ENCODE measurements at regions not wholly inside any gene's neighbourhood (a gene's known extent, or its start where the extent isn't known, plus 50 kb on each side); places are given as distances from the start of the nearest gene placed in this dataset.

DNA sequence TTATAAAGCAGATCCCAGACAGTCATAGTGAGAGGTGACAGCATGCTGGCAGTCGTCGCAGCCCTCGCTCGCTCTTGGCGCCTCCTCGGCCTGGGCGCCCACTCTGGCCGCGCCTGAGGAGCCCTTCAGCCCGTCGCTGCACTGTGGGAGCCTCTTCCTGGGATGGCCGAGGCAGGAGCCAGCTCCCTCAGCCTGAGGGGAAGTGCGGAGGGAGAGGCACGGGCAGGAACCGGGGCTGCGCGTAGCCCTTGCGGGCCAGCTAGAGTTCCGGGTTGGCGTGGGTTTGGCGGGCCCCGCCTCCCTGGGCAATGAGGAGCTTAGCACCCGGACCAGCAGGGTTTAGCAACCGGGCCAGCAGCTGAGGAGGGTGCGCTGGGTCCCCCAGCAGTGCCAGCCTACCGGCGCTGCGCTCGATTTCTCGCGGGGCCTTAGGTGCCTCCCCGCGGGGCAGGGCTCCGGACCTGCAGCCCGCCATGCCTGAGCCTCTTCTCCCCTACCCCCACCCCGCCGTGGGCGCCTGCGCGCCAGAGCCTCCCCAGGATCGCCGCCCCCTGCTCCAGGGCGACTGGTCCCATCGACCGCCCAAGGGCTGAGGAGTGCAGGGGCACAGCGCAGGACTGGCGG, 451.2 kb upstream of the DCN start:
- no peak overlapping the region for H3K4me3 ChIP-seq (ENCODE audit: low read length)
- H3K27me3 ChIP-seq (ENCODE audit: control insufficient read depth, insufficient read depth, low read length): no peaks in the 10 kb centered on the region
- H3K9me3 ChIP-seq (ENCODE audit: control insufficient read depth, low read depth, low read length): no peaks in the 10 kb centered on the region
- H3K4me1 ChIP-seq (ENCODE audit: control insufficient read depth, low read depth, low read length): no peaks in the 10 kb centered on the region
- no peak overlapping the region for H3K27ac ChIP-seq (ENCODE audit: low read length)
- no peaks in the 10 kb centered on the region for H3K36me3 ChIP-seq (ENCODE audit: control insufficient read depth, low read depth, low read length)
- H3K9ac ChIP-seq (ENCODE audit: low read length): no peak overlapping the region

DNA sequence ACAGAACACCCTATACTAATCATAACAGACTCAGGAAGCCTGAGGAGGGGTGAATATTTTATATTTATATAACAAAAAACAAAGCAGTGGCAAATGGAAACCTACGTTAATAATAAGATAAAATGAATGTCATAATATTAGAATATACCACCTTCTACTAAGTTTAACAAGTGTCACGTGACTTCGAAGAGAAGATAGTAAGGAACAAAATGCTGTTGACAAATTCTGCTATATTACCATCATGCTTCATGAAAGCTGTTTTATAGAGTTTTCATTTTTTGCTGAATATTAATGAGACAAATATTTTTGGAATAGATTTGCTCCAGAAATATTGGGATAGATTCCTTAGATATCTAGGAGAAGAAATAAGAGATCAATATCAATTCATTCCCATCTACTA, 450.6 kb upstream of the DCN start:
- Histone ChIP-seq H3K4me3 (ENCODE audit: low read length) (no peak overlapping the region), H3K27me3 (ENCODE audit: control insufficient read depth, insufficient read depth, low read length) (no peaks in the 10 kb centered on the region), H3K27ac (ENCODE audit: low read length) (no peak overlapping the region), H3K4me1 (ENCODE audit: control insufficient read depth, low read depth, low read length) (no peaks in the 10 kb centered on the region), H3K9ac (ENCODE audit: low read length) (no peak overlapping the region), H3K9me3 (ENCODE audit: control insufficient read depth, low read depth, low read length) (no peaks in the 10 kb centered on the region), H3K36me3 (ENCODE audit: control insufficient read depth, low read depth, low read length) (no peaks in the 10 kb centered on the region)

DNA sequence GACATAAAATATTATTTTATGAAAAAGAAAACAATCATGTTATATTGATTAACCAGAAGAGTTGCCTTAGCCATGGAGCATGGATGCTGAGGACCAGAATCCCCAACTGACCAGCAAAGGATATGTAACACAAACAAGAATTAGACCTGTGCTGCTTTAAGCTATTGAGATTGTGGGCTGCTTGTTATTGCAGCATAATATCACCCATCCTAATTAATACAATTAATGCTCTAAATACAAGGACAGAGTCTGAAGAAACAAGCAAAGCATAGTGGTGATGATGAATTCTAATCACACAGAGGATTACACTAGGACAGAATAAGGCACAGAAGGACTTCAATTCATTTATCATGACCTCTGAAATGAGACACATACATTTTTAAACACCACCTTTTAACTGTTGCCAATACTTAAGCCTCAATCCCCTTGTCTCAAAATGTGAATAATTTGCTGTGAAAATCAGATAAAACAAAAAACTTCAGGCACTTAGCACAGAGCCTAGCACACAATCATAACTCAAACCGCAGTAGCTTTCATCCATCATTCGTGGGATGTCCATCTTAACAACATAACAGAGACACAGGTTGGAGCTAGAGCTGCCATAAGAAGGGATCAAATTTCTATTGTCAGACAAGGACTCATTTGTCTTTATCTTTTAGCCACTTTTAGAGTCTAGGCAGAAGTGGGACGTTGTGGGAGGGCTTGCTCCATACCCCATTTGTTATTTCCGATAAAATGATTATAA, 449.6 kb upstream of the DCN start:
- no peaks in the 10 kb centered on the region for H3K9me3 ChIP-seq (ENCODE audit: control insufficient read depth, low read depth, low read length)
- no peaks in the 10 kb centered on the region for H3K36me3 ChIP-seq (ENCODE audit: control insufficient read depth, low read depth, low read length)
- H3K27me3 ChIP-seq (ENCODE audit: control insufficient read depth, insufficient read depth, low read length): no peaks in the 10 kb centered on the region
- H3K4me3 ChIP-seq (ENCODE audit: low read length): no peak overlapping the region
- no peaks in the 10 kb centered on the region for H3K4me1 ChIP-seq (ENCODE audit: control insufficient read depth, low read depth, low read length)
- no peak overlapping the region for H3K27ac ChIP-seq (ENCODE audit: low read length)
- no peak overlapping the region for H3K9ac ChIP-seq (ENCODE audit: low read length)

DNA sequence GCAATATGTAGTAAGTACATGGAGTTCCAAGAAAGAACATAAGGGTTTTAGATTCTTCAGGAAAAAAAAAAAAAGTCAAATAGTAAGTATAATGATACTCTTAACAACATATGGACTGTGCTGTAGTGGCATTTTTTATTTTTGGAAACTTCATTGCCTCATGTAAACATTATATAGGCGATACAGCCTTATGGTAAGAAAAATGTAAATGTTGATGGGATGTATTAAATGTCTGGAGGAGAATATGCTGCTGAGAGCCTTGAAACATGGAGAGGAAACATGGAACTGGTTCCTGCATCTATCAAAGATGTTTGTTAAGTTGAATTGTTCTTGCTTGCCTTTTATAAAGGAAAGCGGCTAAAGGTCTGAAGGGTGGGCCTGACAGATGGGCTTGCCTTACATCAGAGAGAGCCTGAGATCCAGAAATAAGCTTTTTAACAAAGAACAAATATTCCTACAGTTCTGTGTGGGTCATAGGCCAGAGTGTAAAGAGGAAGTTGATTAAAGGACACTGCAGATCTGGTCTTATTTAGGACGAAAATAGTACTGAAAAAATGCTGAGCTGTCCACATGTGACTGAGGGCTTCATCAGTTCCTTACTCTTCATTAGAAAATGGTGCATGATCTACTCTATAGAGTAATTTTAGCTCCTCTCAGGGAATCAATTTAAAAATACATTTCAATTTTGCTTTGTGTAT, 448.1 kb upstream of the DCN start:
- Histone ChIP-seq H3K4me1 (ENCODE audit: control insufficient read depth, low read depth, low read length) (no peaks in the 10 kb centered on the region), H3K36me3 (ENCODE audit: control insufficient read depth, low read depth, low read length) (no peaks in the 10 kb centered on the region), H3K9me3 (ENCODE audit: control insufficient read depth, low read depth, low read length) (no peaks in the 10 kb centered on the region), H3K27ac (ENCODE audit: low read length) (no peak overlapping the region), H3K27me3 (ENCODE audit: control insufficient read depth, insufficient read depth, low read length) (no peaks in the 10 kb centered on the region), H3K4me3 (ENCODE audit: low read length) (no peak overlapping the region), H3K9ac (ENCODE audit: low read length) (no peak overlapping the region)

DNA sequence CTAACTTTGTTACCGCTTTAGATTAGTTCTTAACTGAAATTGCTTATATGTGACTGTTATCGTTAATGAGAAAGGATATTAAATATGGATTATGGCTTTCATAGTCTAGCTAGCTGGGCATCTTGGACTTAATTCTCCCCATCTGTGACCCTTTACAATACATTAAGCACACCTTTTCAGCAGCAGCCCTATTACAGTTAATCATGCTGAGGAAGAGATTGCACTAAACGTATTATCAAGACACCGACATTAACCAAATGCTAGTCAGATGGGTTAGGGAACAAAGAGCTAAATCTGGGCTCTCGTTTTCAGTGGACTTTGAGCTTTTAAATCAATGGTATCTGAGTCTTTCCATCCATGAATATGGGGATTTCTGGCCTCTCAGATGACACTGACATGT, 447.5 kb upstream of the DCN start:
- no peaks in the 10 kb centered on the region for H3K9me3 ChIP-seq (ENCODE audit: control insufficient read depth, low read depth, low read length)
- H3K4me3 ChIP-seq (ENCODE audit: low read length): no peak overlapping the region
- no peaks in the 10 kb centered on the region for H3K36me3 ChIP-seq (ENCODE audit: control insufficient read depth, low read depth, low read length)
- H3K9ac ChIP-seq (ENCODE audit: low read length): no peak overlapping the region
- H3K27ac ChIP-seq (ENCODE audit: low read length): no peak overlapping the region
- H3K4me1 ChIP-seq (ENCODE audit: control insufficient read depth, low read depth, low read length): no peaks in the 10 kb centered on the region
- no peaks in the 10 kb centered on the region for H3K27me3 ChIP-seq (ENCODE audit: control insufficient read depth, insufficient read depth, low read length)

DNA sequence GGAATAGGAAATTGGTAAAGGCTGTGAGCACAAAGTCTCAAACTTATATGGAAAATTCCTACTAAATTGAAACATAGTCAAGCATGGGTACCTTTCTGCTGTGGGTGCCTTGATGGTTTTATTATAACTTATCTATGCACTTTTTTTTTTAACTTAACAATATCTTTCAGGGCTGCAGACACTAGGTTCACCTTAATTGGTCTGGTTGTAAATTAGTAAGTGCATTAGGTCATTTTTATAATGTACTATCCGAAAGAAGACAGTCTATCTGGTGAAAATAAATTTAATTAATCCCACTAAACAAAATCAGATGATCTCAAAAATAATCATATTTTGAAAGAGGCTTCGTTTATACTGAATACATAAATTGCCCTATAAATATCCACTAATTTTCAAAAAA, 446.8 kb upstream of the DCN start:
- H3K27me3 ChIP-seq (ENCODE audit: control insufficient read depth, insufficient read depth, low read length): no peaks in the 10 kb centered on the region
- H3K9me3 ChIP-seq (ENCODE audit: control insufficient read depth, low read depth, low read length): no peaks in the 10 kb centered on the region
- H3K9ac ChIP-seq (ENCODE audit: low read length): no peak overlapping the region
- H3K27ac ChIP-seq (ENCODE audit: low read length): no peak overlapping the region
- H3K4me3 ChIP-seq (ENCODE audit: low read length): no peak overlapping the region
- H3K4me1 ChIP-seq (ENCODE audit: control insufficient read depth, low read depth, low read length): no peaks in the 10 kb centered on the region
- H3K36me3 ChIP-seq (ENCODE audit: control insufficient read depth, low read depth, low read length): no peaks in the 10 kb centered on the region

DNA sequence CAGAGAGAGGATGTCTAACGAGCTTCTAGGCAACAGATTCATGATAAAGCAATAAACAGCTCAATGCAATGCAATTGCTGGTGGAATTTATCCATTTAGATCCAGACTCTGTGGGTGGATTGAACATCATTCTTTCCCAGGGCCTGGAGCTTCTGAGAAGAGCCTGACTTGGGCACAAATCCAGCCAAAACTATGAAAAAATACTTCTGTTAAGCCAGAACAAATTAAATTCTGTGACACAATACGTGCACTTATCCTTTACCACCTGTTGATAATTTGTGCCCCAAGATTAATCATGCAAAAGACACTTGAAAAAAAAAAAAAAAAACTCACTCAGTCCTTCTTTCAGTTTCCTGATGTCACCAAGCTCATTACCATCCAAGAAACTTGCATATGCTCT, 446.0 kb upstream of the DCN start:
- no peak overlapping the region for H3K9ac ChIP-seq (ENCODE audit: low read length)
- no peak overlapping the region for H3K27ac ChIP-seq (ENCODE audit: low read length)
- H3K4me3 ChIP-seq (ENCODE audit: low read length): no peak overlapping the region
- no peaks in the 10 kb centered on the region for H3K36me3 ChIP-seq (ENCODE audit: control insufficient read depth, low read depth, low read length)
- H3K27me3 ChIP-seq (ENCODE audit: control insufficient read depth, insufficient read depth, low read length): no peaks in the 10 kb centered on the region
- no peaks in the 10 kb centered on the region for H3K9me3 ChIP-seq (ENCODE audit: control insufficient read depth, low read depth, low read length)
- no peaks in the 10 kb centered on the region for H3K4me1 ChIP-seq (ENCODE audit: control insufficient read depth, low read depth, low read length)

DNA sequence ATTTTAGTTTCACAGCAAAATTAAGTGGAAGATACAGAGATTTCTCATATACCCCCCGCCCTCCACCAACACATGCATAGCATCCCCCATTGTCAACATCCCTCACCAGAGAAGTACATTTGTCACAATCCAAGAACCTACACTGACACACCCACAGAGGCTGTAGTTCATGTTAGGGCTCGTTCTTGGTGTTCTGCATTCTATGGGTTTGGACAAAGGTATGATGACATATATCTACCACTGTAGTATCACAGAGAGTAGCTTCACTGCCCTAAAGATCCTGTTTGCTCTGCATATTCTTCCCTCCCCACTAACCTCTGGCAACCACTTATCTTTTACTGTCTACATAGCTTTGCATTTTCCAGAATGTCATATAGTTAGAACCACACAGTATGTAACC, 444.6 kb upstream of the DCN start:
- Histone ChIP-seq H3K9me3 (ENCODE audit: control insufficient read depth, low read depth, low read length) (no peaks in the 10 kb centered on the region), H3K27me3 (ENCODE audit: control insufficient read depth, insufficient read depth, low read length) (no peaks in the 10 kb centered on the region), H3K36me3 (ENCODE audit: control insufficient read depth, low read depth, low read length) (no peaks in the 10 kb centered on the region), H3K4me3 (ENCODE audit: low read length) (no peak overlapping the region), H3K9ac (ENCODE audit: low read length) (no peak overlapping the region), H3K4me1 (ENCODE audit: control insufficient read depth, low read depth, low read length) (no peaks in the 10 kb centered on the region), H3K27ac (ENCODE audit: low read length) (no peak overlapping the region)

DNA sequence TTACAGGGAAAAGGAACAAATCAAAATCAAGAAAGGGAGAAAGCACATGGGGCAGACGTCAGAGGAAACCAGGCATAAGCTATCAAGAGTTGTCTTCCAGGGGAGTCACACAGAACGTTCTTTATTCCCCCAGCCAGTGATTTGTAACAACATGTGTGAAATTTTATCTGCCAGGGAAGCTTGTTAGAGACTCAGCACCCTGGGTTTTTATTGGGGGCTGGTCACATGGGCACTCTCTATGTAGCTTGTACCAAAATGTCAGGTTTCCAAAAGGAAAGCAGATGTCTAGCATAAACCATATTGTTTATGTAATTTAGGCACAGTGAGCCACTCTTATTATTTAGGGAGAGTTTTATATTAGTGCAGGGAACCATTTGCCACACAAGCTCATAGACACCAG, 440.4 kb upstream of the DCN start:
- no peak overlapping the region for H3K27ac ChIP-seq (ENCODE audit: low read length)
- H3K36me3 ChIP-seq (ENCODE audit: control insufficient read depth, low read depth, low read length): no peaks in the 10 kb centered on the region
- no peak overlapping the region for H3K9ac ChIP-seq (ENCODE audit: low read length)
- H3K9me3 ChIP-seq (ENCODE audit: control insufficient read depth, low read depth, low read length): no peaks in the 10 kb centered on the region
- no peak overlapping the region for H3K4me3 ChIP-seq (ENCODE audit: low read length)
- no peaks in the 10 kb centered on the region for H3K27me3 ChIP-seq (ENCODE audit: control insufficient read depth, insufficient read depth, low read length)
- H3K4me1 ChIP-seq (ENCODE audit: control insufficient read depth, low read depth, low read length): no peaks in the 10 kb centered on the region

DNA sequence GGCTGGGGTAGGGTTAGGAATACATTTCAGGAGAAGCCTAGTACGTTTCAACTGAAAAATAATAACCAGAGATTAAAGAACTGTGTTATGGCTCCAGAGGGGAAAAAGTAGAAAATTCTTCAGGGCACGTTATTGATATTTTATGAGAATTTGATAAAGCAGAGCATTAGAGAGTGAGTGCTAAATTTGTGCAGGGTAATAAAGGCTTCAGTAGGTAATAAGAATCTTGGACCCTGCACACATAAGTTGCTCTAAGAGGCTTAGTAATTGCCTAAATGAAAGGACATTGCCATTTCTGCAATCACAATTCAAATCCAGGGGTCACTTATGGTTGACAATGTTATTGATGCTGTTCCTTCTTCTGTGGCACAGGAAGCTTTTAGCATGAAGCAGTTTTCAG, 439.4 kb upstream of the DCN start:
- no peaks in the 10 kb centered on the region for H3K27me3 ChIP-seq (ENCODE audit: control insufficient read depth, insufficient read depth, low read length)
- no peaks in the 10 kb centered on the region for H3K9me3 ChIP-seq (ENCODE audit: control insufficient read depth, low read depth, low read length)
- H3K36me3 ChIP-seq (ENCODE audit: control insufficient read depth, low read depth, low read length): no peaks in the 10 kb centered on the region
- no peak overlapping the region for H3K4me3 ChIP-seq (ENCODE audit: low read length)
- no peaks in the 10 kb centered on the region for H3K4me1 ChIP-seq (ENCODE audit: control insufficient read depth, low read depth, low read length)
- H3K9ac ChIP-seq (ENCODE audit: low read length): no peak overlapping the region
- H3K27ac ChIP-seq (ENCODE audit: low read length): no peak overlapping the region

DNA sequence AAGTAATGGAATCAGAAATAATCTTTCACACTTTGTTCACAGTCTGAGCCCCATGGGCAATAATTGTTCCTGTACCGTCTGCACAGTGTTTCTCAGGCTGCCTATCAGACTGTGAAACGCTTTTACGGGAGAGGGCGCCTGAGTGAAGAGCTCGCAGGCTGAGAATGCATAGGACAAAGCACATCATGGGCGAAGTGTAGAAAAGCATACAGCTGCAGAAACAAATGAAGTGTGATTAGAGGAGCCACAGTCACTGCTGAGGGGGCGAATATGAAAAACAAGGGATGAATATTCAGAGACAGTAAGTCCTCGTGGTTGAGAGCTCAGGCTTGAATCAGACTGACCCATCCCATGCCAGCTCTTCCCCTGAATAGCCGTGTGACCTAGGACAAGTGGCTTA, 438.4 kb upstream of the DCN start:
- Histone ChIP-seq H3K9ac (ENCODE audit: low read length) (no peak overlapping the region), H3K36me3 (ENCODE audit: control insufficient read depth, low read depth, low read length) (no peaks in the 10 kb centered on the region), H3K4me3 (ENCODE audit: low read length) (no peak overlapping the region), H3K4me1 (ENCODE audit: control insufficient read depth, low read depth, low read length) (no peaks in the 10 kb centered on the region), H3K27ac (ENCODE audit: low read length) (no peak overlapping the region), H3K9me3 (ENCODE audit: control insufficient read depth, low read depth, low read length) (no peaks in the 10 kb centered on the region), H3K27me3 (ENCODE audit: control insufficient read depth, insufficient read depth, low read length) (no peaks in the 10 kb centered on the region)

DNA sequence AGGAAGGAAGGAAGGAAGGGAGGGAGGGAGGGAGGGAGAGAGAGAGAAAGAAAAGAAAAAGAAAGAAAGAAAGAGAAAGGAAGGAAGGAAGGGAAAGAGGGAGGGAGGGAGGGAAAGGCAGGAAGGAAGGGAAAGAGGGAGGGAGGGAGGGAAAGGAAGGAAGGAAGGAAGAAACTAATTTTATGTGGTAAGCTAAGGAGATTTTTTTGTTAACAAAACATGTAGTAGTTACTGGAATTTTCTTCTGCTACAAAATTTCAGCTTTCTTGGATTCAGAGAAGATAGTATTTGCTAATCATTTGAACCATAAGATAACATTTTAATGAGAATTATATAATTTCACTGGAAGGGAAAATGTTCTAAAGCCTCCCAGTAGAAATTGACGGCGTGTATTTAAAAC, 437.8 kb upstream of the DCN start:
- no peaks in the 10 kb centered on the region for H3K4me1 ChIP-seq (ENCODE audit: control insufficient read depth, low read depth, low read length)
- no peaks in the 10 kb centered on the region for H3K9me3 ChIP-seq (ENCODE audit: control insufficient read depth, low read depth, low read length)
- H3K27me3 ChIP-seq (ENCODE audit: control insufficient read depth, insufficient read depth, low read length): no peaks in the 10 kb centered on the region

More for the DNA sequence above, 437.8 kb upstream of the DCN start:
- no peak overlapping the region for H3K27ac ChIP-seq (ENCODE audit: low read length)
- no peak overlapping the region for H3K4me3 ChIP-seq (ENCODE audit: low read length)
- no peaks in the 10 kb centered on the region for H3K36me3 ChIP-seq (ENCODE audit: control insufficient read depth, low read depth, low read length)
- no peak overlapping the region for H3K9ac ChIP-seq (ENCODE audit: low read length)
